OCI-LY1 (cell line): ENCODE measurements at regions not wholly inside any gene's neighbourhood (a gene's known extent, or its start where the extent isn't known, plus 50 kb on each side); places are given as distances from the start of the nearest gene placed in this dataset.

Experiments used
- H2AFZ ChIP-seq: fragments of 200-600 bp; sonication (generic), shearing (Covaris generic); 2 replicates; pipeline ENCODE4 v1.6.0; 2014; ENCODE audit warnings: antibody characterized with exemption, mild to moderate bottlenecking, low read length
- H3F3A ChIP-seq: fragments of 200-600 bp; sonication (generic), shearing (Covaris generic); 2 replicates; pipeline ENCODE4 v1.6.0; 2014; ENCODE audit warnings: mild to moderate bottlenecking, antibody characterized with exemption, low read length, moderate library complexity; ENCODE audit not compliant: insufficient read depth
- H3K27ac ChIP-seq: fragments of 200-600 bp; sonication (generic); 2 replicates; pipeline ENCODE4 v1.5.1; 2014; ENCODE audit warnings: low read length, mixed run types, mild to moderate bottlenecking, low read depth; ENCODE audit not compliant: poor library complexity, severe bottlenecking
- H3K27me3 ChIP-seq: fragments of 200-600 bp; sonication (generic); 2 replicates; pipeline ENCODE4 v1.6.0; 2014; ENCODE audit warnings: antibody characterized with exemption, mild to moderate bottlenecking, low read length, moderate library complexity; ENCODE audit not compliant: insufficient read depth
- H3K36me3 ChIP-seq: fragments of 200-600 bp; sonication (generic); 2 replicates; pipeline ENCODE4 v1.6.1; 2014; ENCODE audit warnings: mild to moderate bottlenecking, antibody characterized with exemption, low read length, moderate library complexity, mixed read lengths; ENCODE audit not compliant: insufficient read depth
- H3K4me1 ChIP-seq: fragments of 200-600 bp; sonication (generic); 2 replicates; pipeline ENCODE4 v1.5.1; 2014; ENCODE audit warnings: mild to moderate bottlenecking, low read length, moderate library complexity; ENCODE audit not compliant: insufficient read depth, severe bottlenecking
- H3K4me2 ChIP-seq: fragments of 200-600 bp; sonication (generic), shearing (Covaris generic); 2 replicates; pipeline ENCODE4 v1.6.1; 2014; ENCODE audit warnings: low read length
- H3K4me3 ChIP-seq: fragments of 200-600 bp; sonication (generic); 2 replicates; pipeline ENCODE4 v1.5.1; 2014; ENCODE audit warnings: low read length, low read depth, mild to moderate bottlenecking, mixed read lengths; ENCODE audit not compliant: poor library complexity, severe bottlenecking
- H3K79me2 ChIP-seq: fragments of 200-600 bp; shearing (Covaris generic); 2 replicates; pipeline ENCODE4 v1.6.1; 2016; ENCODE audit warnings: mixed run types, low read length, mixed read lengths; ENCODE audit not compliant: insufficient read depth
- H3K9ac ChIP-seq: fragments of 200-600 bp; sonication (generic), shearing (Covaris generic); 2 replicates; pipeline ENCODE4 v1.6.1; 2014; ENCODE audit warnings: mild to moderate bottlenecking, low read length, mixed read lengths
- H3K9me2 ChIP-seq: fragments of 200-600 bp; sonication (generic), shearing (Covaris generic); 2 replicates; pipeline ENCODE4 v1.6.1; 2014; ENCODE audit warnings: low read depth, mild to moderate bottlenecking, low read length, mixed read lengths
- H3K9me3 ChIP-seq: fragments of 200-600 bp; shearing (Covaris generic); 2 replicates; pipeline ENCODE4 v1.6.1; 2014; ENCODE audit warnings: low read length, mixed read lengths
- H4K20me1 ChIP-seq: fragments of 200-600 bp; sonication (generic), shearing (Covaris generic); 2 replicates; pipeline ENCODE4 v1.6.0; 2016; ENCODE audit warnings: mild to moderate bottlenecking, low read length; ENCODE audit not compliant: insufficient read depth
- EZH2 ChIP-seq: fragments of 200-600 bp; sonication (generic), shearing (Covaris generic); IDR thresholded peaks from 2 replicates; pipeline ENCODE4 v1.8.0; 2017; ENCODE audit warnings: borderline replicate concordance, mixed run types, mild to moderate bottlenecking, antibody characterized with exemption, low read length, moderate library complexity, mixed read lengths
- TF ChIP-seq, protein P1 (sequence below): fragments of 200-600 bp; sonication (generic), shearing (Covaris generic); IDR thresholded peaks from 2 replicates; pipeline ENCODE4 v1.5.1; 2017; ENCODE audit warnings: mild to moderate bottlenecking, antibody characterized with exemption, low read length, moderate library complexity, mixed read lengths

DNA sequence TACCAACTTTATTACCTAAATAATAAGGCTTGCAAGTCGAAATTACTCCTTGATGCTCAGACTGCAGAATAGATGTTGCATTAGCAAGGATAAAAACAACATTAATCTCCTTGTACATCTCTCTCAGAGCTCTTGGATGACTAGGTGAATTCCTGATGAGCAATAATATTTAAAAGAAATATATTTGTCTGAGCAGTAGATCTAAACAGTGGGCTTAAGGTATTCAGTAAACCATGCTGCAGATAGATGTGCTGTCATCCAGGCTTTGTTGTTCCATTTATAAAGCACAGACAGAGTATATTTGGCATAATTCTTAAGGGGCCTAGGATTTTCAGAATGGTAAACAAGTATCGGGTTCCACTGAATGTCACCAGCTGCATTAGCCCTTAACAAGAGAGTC lies 257.1 kb downstream of the TUSC7 start:
- no peak overlapping the region for H3K9ac ChIP-seq
- no peaks in the 10 kb centered on the region for H3K79me2 ChIP-seq
- H3K36me3 ChIP-seq: no peaks in the 10 kb centered on the region
- H3K27ac ChIP-seq: no peak overlapping the region
- no peaks in the 10 kb centered on the region for H3K27me3 ChIP-seq
- no peak overlapping the region for H3K4me2 ChIP-seq
- no peaks in the 10 kb centered on the region for H3K9me2 ChIP-seq
- no peaks in the 10 kb centered on the region for H3F3A ChIP-seq
- H3K4me3 ChIP-seq: no peak overlapping the region
- no peak overlapping the region for H2AFZ ChIP-seq
- TF ChIP-seq, protein P1, sequence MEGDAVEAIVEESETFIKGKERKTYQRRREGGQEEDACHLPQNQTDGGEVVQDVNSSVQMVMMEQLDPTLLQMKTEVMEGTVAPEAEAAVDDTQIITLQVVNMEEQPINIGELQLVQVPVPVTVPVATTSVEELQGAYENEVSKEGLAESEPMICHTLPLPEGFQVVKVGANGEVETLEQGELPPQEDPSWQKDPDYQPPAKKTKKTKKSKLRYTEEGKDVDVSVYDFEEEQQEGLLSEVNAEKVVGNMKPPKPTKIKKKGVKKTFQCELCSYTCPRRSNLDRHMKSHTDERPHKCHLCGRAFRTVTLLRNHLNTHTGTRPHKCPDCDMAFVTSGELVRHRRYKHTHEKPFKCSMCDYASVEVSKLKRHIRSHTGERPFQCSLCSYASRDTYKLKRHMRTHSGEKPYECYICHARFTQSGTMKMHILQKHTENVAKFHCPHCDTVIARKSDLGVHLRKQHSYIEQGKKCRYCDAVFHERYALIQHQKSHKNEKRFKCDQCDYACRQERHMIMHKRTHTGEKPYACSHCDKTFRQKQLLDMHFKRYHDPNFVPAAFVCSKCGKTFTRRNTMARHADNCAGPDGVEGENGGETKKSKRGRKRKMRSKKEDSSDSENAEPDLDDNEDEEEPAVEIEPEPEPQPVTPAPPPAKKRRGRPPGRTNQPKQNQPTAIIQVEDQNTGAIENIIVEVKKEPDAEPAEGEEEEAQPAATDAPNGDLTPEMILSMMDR: no peak
- TF ChIP-seq EZH2: no peak
- H3K4me1 ChIP-seq: no peaks in the 10 kb centered on the region
- H4K20me1 ChIP-seq: no peaks in the 10 kb centered on the region
- no peaks in the 10 kb centered on the region for H3K9me3 ChIP-seq

DNA sequence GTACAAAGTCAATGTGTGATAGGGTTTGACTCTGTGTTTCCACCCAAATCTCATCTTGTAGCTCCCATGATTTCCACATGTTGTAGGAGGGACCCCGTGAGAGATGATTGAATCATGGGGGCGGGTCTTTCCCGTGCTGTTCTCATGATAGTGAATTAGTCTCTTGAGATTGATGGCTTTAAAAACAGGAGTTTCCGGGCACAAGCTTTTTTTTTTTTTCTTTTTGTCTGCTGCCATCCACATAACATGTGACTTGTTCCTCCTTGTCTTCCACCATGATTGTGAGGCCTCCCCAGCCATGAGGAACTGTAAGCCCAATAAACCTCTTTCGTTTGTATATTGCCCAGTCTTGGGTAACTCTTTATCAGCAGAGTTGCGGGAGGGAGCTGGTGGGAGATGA lies 259.6 kb downstream of the TUSC7 start:
- no peak overlapping the region for H3K9ac ChIP-seq
- H3K4me3 ChIP-seq: no peak overlapping the region
- H3F3A ChIP-seq: no peaks in the 10 kb centered on the region
- no peaks in the 10 kb centered on the region for H3K4me1 ChIP-seq
- TF ChIP-seq EZH2: no peak
- TF ChIP-seq, protein P1: no peak
- no peaks in the 10 kb centered on the region for H3K79me2 ChIP-seq
- no peaks in the 10 kb centered on the region for H3K27me3 ChIP-seq
- no peaks in the 10 kb centered on the region for H4K20me1 ChIP-seq
- no peaks in the 10 kb centered on the region for H3K9me3 ChIP-seq
- no peaks in the 10 kb centered on the region for H3K9me2 ChIP-seq
- H3K36me3 ChIP-seq: no peaks in the 10 kb centered on the region
- no peak overlapping the region for H3K4me2 ChIP-seq
- H2AFZ ChIP-seq: no peak overlapping the region
- no peak overlapping the region for H3K27ac ChIP-seq

DNA sequence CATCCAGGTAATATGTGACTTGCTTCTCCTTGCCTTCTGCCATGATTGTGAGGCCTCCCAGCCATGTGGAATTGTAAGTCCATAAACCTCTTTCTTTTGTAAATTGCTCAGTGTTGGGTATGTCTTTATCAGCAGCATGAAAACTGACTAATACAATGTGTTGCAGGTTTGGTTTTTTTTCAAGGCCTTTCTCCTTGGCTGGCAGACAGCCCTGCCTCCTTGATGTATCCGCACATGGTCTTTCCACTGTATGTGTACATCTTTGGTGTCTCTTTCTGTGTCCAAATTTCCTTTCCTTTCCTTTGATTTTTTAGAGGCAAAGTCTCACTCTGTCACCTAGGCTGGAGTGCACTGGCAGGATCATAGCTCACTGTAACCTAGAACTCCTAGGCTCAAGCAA lies 260.1 kb downstream of the TUSC7 start:
- Histone ChIP-seq H3K9me2 (no peaks in the 10 kb centered on the region), H2AFZ (no peak overlapping the region), H3K9ac (no peak overlapping the region), H3F3A (no peaks in the 10 kb centered on the region), H3K4me3 (no peak overlapping the region), H3K4me2 (no peak overlapping the region), H3K9me3 (no peaks in the 10 kb centered on the region), H3K4me1 (no peaks in the 10 kb centered on the region), H4K20me1 (no peaks in the 10 kb centered on the region), H3K27me3 (no peaks in the 10 kb centered on the region), H3K79me2 (no peaks in the 10 kb centered on the region), H3K36me3 (no peaks in the 10 kb centered on the region), H3K27ac (no peak overlapping the region)
- TF ChIP-seq, protein P1: no peak
- no peak for TF ChIP-seq EZH2
